ENCODE measurements at regions not wholly inside any gene's neighbourhood (a gene's known extent, or its start where the extent isn't known, plus 50 kb on each side); places are given as distances from the start of the nearest gene placed in this dataset.

GRCh38 chr11:11089805-11090204 is 232.0 kb upstream of the ZBED5 start:
- TF ChIP-seq CTCF (conservative IDR thresholded peaks at IDR 0.05) (no peak), EZH2 (IDR thresholded peaks at IDR 0.05; ENCODE audit: low read depth) (no peak)
